ENCODE measurements at regions not wholly inside any gene's neighbourhood (a gene's known extent, or its start where the extent isn't known, plus 50 kb on each side); places are given as distances from the start of the nearest gene placed in this dataset.

DNA sequence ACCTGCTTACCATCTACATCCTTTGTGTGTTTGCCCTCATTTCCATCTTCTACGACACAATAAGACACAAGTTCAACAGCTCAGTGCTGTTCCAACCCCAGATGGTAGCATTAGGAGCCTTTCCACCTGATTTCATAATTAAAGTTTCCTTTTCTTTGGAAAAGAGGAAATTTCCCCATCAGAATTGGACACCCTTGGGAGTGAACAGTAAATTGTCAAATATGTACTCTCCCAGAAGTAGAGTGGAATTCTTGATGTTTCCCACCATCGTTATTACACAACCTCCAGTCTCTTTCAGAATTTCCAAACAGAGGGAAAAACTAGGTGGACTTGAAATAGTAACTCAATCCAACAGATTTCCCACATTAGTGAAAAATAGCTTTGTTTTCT, 337.6 kb upstream of the OR4E1 start:
- no peak for DNase-seq

DNA sequence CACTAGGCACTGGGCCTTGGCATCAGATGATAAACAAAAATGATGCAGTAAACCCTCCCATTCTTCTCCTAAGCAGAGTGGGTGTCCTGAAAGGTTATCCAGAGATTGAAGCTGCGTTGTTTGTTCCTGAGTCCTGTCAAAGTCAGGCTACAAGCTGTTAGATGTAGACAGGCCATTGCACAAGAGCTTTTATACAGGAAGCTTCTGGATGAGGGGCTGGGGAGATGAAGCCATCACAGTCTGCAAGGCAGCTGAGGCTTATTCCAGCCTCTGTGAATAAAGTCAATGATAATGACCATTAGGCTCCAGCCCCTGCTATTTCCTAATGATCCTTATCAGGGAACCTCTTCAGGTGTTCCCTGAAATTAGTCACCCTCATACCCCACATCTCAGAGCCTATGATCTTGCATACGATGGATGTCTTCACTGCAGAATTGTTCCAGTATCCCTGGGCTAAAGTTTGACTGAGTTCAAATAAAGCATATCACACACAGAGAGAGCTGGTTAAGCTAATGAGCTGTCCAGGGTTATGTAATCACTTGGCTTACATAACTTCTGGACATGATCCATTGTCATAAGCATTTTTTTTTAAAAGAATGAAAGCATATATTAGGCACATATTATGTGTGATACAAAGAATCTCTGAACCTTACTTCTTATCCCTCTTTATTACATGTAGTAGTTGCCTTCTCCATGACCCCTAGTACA, 337.1 kb upstream of the OR4E1 start:
- DNase-seq = no peak

DNA sequence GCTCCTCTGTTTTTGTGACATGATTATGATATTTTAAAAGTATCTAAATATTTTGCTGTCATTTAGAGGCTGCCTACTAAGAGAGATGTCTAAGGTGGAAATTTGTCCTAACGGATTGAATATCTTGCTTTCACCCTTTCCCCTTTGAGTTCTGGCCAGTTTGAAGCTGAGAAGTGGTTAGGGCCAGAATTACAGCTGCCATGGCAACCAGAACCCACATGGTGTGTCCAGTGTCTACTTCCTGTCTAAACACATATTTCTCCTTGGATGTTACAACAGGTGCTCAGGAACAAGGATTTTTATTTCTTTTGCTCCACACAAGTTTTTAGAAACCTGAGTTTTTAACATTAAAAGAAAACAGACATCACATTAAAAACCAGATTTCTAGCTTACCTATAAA, 335.1 kb upstream of the OR4E1 start:
- no peak for DNase-seq

DNA sequence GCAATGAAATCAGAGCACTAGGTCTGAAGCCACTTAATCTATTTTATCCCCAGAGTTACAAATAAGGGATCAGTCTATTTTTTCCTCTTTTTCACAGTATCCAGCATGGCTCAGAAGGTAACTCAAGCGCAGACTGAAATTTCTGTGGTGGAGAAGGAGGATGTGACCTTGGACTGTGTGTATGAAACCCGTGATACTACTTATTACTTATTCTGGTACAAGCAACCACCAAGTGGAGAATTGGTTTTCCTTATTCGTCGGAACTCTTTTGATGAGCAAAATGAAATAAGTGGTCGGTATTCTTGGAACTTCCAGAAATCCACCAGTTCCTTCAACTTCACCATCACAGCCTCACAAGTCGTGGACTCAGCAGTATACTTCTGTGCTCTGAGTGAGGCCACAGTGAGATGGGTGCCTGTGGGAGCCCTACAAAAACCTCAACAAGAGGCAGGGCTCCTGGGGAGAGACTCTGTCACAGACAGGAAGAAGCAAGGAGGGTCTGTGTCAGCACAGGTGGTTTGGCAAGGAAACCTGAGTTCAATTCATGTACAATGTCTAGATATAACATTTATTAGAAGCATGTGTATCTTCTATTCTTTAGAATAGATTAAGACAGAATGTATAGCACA, 334.3 kb upstream of the OR4E1 start:
- no peak for DNase-seq

DNA sequence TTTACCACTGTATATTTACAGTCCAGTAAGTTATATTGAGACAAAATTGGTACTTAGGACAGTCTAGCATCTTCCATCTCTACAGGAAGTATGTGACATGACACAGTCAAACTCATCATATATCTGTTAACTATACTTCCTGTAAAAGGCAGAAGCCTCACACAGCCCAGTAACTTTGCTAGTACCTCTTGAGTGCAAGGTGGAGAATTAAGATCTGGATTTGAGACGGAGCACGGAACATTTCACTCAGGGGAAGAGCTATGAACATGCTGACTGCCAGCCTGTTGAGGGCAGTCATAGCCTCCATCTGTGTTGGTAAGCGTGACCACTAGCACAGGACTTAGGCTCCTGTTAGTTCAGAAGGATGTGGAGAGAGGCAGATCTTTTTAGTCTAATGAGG, 333.7 kb upstream of the OR4E1 start:
- DNase-seq = no peak

DNA sequence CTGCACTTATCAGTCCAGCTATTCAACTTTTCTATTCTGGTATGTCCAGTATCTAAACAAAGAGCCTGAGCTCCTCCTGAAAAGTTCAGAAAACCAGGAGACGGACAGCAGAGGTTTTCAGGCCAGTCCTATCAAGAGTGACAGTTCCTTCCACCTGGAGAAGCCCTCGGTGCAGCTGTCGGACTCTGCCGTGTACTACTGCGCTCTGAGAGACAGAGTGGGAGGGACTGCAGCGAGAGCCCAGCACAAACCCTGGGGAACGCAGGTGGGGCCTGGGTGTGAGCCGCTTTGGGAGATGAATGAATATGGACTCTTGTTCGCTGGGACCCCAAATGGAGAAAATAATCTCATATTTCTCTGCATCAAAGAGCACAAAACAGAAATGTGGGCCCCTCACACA, 329.8 kb upstream of the OR4E1 start:
- DNase-seq = no peak

DNA sequence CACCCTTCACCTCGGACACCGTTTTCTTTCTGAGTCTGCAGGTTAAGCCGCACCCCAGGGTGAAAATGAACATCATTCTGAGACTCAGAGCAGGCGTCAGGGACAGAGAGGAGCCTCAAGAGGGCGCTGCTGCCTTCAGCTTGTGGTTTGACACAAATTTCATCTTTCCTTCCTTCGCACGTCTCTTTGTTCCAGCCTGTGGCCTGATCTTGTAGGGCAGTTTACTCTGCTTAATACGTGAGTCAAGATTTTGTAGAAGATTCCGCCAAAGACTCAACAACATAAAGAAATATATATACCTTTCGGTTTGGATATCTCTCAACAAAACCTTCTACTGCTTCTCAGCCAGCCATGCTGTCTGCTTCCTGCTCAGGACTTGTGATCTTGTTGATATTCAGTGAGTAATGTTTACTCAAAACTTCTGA, 329.3 kb upstream of the OR4E1 start:
- no peak for DNase-seq

DNA sequence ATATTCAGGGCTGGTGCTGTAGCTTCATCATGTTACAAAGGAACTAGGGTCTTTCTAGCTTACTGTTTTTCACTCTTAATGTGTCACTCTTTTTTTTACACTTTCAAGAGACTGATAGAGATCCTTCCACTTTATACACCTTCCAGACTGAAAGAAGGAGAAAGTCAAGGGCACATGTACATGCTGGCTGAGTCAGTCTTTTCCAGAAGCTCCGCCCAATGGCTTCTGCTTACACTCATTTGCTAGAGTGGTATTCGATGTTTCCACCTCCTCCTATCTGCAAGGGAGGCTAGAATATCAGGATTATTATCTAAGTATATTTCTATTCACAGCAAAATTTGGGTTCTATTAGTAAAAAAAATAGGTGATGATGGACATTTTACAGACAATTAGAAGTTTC, 325.8 kb upstream of the OR4E1 start:
- no peak for DNase-seq

DNA sequence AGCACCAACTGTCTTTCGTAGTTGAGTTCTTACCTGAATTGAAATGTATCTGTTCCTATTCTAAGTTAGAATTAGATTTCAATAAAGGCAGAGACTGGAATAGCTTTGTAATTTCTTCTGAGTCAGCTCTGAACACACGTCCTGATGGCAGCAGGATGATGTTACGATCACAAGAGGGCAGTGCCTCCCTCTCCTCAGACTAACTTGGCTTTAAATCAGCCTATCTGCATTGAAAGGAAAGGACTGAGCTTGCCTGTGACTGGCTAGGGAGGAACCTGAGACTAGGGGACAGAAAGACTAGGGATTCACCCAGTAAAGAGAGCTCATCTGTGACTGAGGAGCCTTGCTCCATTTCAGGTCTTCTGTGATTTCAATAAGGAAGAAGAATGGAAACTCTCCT, 323.7 kb upstream of the OR4E1 start:
- DNase-seq = no peak

DNA sequence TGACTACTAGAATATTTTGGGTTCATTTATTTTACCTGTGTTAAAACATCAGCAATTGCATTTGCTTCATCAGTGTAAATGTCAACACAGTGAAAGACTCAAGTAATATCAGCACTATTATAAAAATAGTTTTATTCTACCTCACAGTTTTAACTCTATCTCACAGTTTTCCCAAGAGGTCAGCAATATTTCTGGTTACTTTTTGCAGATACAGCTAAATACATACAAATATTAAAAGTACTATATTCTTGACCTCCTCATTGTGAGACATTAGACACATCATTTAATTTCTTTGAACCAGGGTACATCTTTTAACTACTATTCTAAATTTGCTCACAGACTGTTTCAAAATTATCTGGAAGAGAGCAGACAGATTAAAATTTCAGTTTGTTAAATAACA, 321.7 kb upstream of the OR4E1 start:
- no peak for DNase-seq

DNA sequence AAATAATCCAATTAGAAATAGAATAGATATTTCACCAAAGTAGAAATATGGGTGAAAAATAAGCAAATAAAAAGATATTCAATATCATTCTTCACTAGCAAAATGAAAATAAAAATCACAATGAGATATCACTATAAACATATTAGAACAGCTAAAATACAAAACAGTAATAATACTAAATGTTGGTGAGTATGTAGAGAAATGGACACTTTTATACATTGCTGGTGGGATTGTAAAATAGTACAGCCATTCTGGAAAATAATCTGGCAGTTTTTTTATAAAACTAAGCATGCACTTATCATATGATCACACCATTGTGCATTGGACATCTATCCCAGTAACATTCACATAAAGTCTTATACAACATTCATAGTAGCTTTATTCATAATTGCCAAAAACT, 320.2 kb upstream of the OR4E1 start:
- DNase-seq = no peak

DNA sequence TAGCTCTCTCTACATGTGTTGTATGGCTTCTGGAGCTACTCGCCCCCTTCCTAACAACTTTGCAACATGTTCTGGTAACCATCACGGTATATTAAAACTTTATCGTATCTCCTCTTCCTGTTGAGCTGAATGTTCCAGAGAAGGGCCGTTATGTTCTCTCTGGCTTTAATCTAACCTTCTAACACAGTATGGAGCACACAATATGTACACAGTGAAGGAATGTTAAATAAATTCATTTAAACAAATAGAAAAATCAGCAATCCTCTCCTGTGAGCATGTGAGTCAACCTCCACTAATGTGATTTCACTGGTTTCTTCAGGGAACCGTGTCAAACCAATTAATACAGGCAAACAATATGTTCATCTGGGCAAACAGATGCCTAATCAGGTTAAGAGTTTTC, 319.5 kb upstream of the OR4E1 start:
- no peak for DNase-seq

DNA sequence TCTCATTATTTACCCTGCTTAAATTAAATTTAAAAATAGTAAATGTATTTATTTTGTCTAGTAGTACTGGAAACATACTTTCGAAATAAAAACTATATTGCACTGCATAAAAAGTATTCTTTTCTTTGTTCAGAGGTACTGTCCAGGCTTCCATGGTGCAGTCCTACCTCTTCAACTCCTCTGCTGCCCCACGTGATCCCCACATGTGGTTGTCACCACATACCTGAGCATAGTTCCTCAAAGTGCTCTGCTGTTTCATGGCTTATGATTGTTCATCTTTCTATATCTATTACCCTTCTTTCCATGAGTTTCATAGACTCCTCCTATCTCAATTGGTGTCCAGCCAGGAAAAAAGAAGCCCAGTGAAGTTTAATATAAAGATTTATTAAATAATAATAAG, 317.5 kb upstream of the OR4E1 start:
- DNase-seq = no peak

DNA sequence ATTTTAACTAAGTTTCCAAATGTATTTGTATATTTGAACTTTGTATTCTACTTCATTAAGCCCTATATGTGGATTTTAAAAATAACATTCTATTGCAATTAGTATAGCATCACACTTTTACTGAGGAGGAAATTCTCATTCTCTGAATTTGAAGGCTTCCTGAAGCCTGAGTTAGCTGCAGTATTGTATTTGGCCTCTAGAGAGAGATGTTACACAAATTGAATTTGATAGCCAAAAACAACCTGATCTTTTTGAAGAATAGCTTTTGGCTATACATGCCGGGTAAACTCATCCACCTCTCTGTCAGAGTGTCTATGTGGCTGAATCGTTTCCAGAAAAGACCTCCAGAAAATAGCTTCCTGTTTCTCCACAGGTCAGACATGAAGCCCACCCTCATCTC, 316.5 kb upstream of the OR4E1 start:
- no peak for DNase-seq

DNA sequence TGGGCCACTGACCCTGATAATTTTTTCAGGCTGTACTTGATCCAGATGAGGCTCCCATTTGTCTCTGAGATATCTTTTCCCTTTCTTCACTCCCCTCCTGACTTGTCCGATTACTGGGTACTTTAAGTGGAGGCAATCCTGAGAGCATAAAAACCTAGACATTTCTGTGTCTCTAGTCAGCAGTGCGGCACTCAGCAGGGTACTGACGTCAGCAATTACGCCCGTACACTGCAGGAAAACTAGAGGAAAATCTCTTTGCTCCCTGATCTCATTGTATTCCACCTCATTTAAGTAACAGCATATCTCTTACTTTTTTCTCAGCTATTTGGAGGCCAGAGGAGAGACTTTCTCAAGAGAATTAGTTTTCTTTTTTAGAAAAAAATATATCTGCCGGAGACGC, 315.5 kb upstream of the OR4E1 start:
- DNase-seq = no peak

DNA sequence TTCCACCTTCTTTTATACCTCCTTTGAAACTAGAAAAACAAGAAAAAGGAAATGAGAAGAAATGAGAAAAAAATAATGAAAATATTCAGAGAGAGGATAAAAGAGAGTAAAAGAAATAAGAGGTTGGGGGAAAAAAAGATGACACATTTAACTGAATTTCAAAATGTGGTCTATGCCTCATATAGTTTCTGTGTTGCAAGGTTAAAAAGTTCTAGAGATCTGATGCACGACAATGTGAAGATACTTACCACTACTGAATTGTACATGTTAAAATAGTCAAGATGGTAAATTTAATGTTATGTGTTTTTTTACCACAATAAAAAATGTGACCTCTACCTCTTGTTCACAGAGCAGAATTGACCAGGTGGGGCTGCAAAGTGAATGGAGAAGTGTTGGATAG, 314.8 kb upstream of the OR4E1 start:
- DNase-seq = no peak

DNA sequence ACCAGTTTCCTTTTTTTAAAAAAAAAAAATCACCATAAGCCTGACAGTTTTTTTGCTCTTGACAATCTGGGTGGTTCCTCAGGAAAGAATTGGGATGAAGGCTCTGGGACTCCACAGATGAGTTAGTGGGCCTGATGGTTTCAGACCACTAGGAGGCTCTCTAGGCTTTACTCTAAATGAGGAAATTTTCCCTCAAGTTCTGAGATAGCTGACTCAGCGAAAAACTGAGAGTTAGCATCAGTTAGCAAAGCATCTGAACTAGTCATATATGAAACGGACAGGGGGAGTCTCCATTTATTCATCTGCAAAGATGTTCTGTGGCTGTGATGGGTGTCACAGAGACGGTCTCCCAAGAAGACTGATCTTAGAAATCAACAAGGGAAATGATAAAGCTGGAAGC, 314.3 kb upstream of the OR4E1 start:
- peak; percentile 35 for DNase-seq

DNA sequence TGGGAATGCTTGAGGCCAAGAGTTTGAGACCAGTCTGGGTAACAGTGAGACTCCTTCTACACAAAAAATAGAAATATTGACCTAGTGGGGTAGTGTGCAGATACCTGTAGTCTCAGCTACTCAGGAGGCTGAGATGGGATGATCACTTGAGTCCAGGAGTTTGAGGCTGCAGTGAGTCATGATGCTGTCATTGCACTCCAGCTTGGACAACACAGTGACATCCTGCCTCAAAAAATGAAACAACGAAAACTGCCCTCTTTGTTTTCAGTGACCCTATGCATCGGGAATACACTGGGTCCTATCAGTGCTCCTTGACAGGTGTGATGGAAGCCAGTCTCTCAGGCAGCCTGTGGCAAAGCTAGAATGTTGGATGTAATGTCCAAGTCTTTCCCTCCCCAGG, 311.5 kb upstream of the OR4E1 start:
- DNase-seq = no peak

DNA sequence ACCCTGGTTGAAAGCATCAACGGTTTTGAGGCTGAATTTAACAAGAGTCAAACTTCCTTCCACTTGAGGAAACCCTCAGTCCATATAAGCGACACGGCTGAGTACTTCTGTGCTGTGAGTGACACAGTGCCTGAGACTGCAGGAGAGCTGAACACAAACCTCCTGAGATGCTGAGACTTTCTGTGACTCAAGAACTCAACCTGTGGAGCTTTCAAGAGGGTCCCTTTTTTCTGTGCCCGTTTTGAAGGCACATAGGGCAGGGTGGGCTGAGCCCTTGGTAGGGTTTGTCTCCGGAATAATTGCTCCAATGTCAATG, 305.3 kb upstream of the OR4E1 start:
- DNase-seq = no peak

DNA sequence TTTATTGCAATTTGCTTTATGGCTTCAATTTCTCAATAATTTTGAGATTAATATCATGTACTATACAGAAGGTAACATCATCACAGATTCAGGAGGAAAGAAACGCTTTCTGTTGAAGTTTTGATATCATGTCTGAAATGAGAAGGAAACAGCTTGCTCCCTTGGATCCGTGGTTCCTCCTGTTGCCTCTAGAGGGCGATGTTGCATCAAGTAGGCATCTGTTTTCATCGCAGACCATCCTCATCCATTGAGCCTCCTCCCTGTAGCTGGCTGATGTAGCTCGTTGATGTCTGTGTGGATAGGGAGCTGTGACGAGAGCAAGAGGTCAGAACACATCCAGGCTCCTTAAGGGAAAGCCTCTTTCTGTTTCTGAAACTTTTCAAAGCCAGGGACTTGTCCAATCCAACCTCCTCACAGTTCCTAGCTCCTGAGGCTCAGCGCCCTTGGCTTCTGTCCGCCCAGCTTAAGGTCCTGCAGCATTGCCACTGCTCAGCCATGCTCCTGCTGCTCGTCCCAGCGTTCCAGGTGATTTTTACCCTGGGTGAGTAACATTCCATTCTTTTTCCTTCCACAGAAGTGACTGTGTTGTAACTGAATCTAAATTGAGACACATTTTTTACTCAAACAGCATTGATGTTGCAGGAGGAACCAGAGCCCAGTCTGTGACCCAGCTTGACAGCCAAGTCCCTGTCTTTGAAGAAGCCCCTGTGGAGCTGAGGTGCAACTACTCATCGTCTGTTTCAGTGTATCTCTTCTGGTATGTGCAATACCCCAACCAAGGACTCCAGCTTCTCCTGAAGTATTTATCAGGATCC, 304.8 kb upstream of the OR4E1 start:
- DNase-seq = peak; percentile 7

DNA sequence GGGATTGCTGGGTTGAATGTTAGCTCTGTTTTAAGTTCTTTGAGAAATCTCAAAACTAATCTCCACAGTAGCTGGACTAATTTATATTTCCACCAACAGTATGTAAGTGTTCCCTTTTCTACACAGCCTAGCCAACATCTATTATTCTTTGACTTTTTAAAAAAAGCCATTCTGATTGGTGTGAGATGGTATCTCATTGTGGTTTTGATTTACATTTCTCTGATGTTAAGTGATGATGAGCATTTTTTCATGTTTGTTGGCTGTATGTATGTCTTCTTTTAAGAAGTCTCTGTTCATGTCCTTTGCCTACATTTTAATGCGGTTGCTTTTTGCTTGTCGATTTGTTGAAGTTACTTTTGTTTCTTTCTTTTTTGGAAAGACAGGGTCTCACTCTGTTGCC, 301.1 kb upstream of the OR4E1 start:
- DNase-seq = no peak

DNA sequence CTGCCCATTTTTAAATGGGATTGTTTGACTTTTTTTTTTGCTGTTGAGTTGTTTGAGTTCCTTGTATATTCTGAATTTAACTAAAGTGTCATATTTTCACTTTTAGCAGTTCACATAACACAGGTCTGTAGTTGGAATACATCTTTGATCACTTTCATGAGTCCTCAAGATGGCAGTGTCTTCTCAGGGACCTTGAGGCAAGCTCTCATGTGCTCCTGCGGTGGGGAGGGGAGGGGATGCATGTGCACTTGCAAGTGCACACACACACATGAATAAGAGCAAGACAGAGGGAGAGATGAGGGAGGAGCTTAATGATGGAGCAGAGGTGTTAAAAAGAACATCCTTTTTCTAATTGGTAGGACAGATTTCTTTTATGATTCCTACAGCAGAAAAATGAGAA, 291.4 kb upstream of the OR4E1 start:
- DNase-seq = no peak

DNA sequence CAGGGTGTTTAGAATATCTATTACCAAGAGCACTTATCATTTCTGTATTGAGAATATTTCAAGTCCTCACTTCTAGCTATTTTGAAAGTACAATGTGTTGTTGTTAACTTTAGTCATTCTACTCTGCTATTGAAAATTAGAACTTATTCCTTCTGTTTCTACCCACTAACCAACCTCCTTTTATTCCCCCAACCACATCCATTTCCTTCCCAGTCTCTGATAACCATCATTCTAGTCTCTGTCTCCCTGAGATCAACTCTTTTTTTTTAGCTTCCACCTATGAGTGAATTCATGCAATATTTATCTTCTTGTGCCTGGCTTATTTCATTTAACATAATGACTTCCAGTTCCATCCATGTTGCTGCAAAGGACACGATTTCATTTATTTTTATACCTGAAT, 290.6 kb upstream of the OR4E1 start:
- DNase-seq = no peak

DNA sequence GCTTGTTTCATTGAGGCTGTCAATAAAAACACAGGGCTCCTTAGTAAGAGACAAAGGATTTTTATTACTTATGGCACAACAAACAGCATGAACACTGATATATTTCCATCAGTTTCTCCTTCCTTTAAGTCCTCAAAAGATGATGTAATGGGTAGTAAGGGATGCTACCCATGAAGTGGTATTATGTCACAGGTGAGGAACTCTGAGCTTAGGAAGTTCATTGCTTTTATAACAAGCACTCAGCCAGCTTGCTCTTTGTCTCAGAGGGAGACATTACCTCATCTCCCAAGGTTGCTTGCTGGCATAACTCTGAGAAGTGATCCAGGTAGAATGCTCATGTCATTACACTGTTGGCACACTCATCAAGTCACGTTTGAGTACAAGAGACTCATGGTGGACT, 287.0 kb upstream of the OR4E1 start:
- DNase-seq = no peak

DNA sequence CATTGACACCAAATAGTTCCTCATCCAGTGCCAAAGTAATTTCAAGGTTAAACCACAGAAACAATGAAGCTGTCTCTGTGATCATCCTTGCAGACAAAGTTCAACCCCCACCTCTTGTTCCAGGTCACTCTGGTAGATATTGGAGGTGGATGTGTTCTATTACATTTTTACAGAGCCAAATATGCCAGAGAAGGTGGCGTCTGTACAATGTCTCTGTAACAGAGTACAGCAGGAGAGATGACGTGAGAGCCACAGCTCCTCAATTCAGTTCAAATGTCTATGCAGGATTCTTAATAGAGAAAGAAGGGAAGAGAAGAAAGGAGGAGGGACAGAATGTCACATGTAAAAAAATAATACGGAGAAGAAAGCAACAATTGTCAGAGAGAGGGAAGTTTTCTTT, 268.3 kb upstream of the OR4E1 start:
- DNase-seq = no peak

All from NCI-H226 (cell line).